ENCODE measurements at regions not wholly inside any gene's neighbourhood (a gene's known extent, or its start where the extent isn't known, plus 50 kb on each side); places are given as distances from the start of the nearest gene placed in this dataset.

DNA sequence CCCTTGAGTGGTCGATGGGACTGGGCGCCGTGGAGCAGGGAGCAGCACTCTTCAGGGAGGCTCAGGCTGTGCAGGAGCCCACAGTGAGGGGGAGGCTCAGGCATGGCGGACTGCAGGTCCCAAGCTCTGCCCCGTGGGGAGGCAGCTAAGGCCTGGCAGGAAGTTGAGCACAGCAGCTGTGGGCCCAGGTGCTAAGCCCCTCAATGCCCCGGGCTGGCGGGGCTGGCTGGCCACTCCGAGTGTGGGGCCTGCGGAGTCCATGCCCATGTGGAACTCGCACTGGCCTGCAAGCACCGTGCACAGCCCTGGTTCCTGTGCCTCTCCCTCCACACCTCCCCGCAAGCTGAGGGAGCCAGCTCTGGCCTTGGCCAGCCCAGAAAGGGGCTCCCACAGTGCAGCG is 948.4 kb upstream of the EYS start:
- intact Hi-C loops (cut with micrococcal nuclease), result no loop called here
- H3K4me1 Mint-ChIP-seq (ENCODE audit: low read depth), result no peaks in the 10 kb centered on the region
- H3K36me3 Mint-ChIP-seq (ENCODE audit: low read depth), result no peaks in the 10 kb centered on the region
- H3K4me3 Mint-ChIP-seq, result no peak overlapping the region
- peaks cover 44% of the 10 kb centered on the region for H3K9me3 Mint-ChIP-seq
- no peaks in the 10 kb centered on the region for H3K27me3 Mint-ChIP-seq
- no peak overlapping the region for H3K27ac Mint-ChIP-seq

DNA sequence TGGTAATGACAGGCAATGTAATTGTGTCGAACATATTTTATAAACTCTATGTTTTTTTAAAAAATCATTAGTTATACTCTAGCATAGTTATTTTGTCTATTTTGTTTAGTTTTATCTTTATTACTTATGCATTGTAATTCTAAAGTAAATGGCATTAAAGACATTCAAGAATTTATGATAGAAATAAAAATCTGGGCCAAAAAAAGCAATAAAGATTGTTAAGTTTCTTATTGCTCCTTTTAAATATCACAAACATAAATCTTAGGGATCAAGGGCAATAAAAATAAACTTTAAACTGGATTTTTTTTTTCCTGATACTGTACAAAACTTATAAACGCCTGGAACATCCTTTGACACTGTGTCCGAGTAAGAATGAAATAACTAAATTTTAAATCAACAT is 931.5 kb upstream of the EYS start:
- Mint-ChIP-seq H3K4me1 (ENCODE audit: low read depth) (no peaks in the 10 kb centered on the region), H3K27ac (no peak overlapping the region), H3K27me3 (no peaks in the 10 kb centered on the region), H3K4me3 (no peak overlapping the region), H3K9me3 (no peaks in the 10 kb centered on the region), H3K36me3 (ENCODE audit: low read depth) (no peaks in the 10 kb centered on the region)
- intact Hi-C loops (cut with micrococcal nuclease), result no loop called here

GRCh38 chr6:66638099-66638498 is 931.1 kb upstream of the EYS start:
- Mint-ChIP-seq H3K4me1 (ENCODE audit: low read depth) (no peaks in the 10 kb centered on the region), H3K27me3 (no peaks in the 10 kb centered on the region), H3K36me3 (ENCODE audit: low read depth) (no peaks in the 10 kb centered on the region), H3K4me3 (no peak overlapping the region), H3K27ac (no peak overlapping the region), H3K9me3 (no peaks in the 10 kb centered on the region)
- intact Hi-C loops (cut with micrococcal nuclease), result no loop called here

DNA sequence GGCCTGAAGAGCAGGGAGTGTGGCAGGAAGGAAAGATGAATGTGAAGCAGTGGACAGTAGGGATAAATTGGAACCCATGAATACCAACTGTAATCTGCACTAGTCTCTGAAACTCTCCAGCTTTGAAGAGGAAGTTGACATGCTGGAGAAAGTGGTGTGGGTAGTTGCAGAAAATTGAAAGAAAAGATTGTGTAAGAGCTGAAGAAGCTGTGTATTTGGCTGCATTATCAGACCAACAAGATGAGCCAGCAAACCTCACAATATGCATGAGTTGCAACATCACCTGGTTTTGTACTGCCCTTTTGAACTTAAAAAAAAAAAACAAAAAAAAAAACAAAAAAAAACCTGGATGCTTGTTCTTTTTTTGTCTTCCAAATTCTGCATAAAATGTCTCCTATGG is 921.9 kb upstream of the EYS start:
- intact Hi-C loops (cut with micrococcal nuclease), result no loop called here
- H3K9me3 Mint-ChIP-seq, result no peaks in the 10 kb centered on the region
- no peaks in the 10 kb centered on the region for H3K27me3 Mint-ChIP-seq
- H3K27ac Mint-ChIP-seq, result no peak overlapping the region
- no peak overlapping the region for H3K4me3 Mint-ChIP-seq
- H3K36me3 Mint-ChIP-seq (ENCODE audit: low read depth), result no peaks in the 10 kb centered on the region
- H3K4me1 Mint-ChIP-seq (ENCODE audit: low read depth), result no peaks in the 10 kb centered on the region

- no peaks in the 10 kb centered on the region for H3K36me3 Mint-ChIP-seq (ENCODE audit: low read depth)
- intact Hi-C loops (cut with micrococcal nuclease), result no loop called here
- H3K27ac Mint-ChIP-seq, result no peak overlapping the region
- H3K27me3 Mint-ChIP-seq, result no peaks in the 10 kb centered on the region
- H3K9me3 Mint-ChIP-seq, result no peaks in the 10 kb centered on the region
- H3K4me1 Mint-ChIP-seq (ENCODE audit: low read depth), result no peaks in the 10 kb centered on the region
- no peak overlapping the region for H3K4me3 Mint-ChIP-seq
Observed at GRCh38 chr6:66623050-66623449, 916.0 kb upstream of the EYS start.

GRCh38 chr6:66605971-66606370 is 898.9 kb upstream of the EYS start:
- Mint-ChIP-seq H3K9me3 (peaks cover 18% of the 10 kb centered on the region), H3K27ac (no peak overlapping the region), H3K36me3 (ENCODE audit: low read depth) (no peaks in the 10 kb centered on the region), H3K4me1 (ENCODE audit: low read depth) (no peaks in the 10 kb centered on the region), H3K4me3 (no peak overlapping the region), H3K27me3 (no peaks in the 10 kb centered on the region)
- intact Hi-C loops (cut with micrococcal nuclease), result no loop called here

GRCh38 chr6:66605011-66605410 is 898.0 kb upstream of the EYS start:
- Mint-ChIP-seq H3K4me3 (no peak overlapping the region), H3K4me1 (ENCODE audit: low read depth) (no peaks in the 10 kb centered on the region), H3K36me3 (ENCODE audit: low read depth) (no peaks in the 10 kb centered on the region), H3K9me3 (peaks cover 24% of the 10 kb centered on the region), H3K27ac (no peak overlapping the region), H3K27me3 (no peaks in the 10 kb centered on the region)
- intact Hi-C loops (cut with micrococcal nuclease), result no loop called here

DNA sequence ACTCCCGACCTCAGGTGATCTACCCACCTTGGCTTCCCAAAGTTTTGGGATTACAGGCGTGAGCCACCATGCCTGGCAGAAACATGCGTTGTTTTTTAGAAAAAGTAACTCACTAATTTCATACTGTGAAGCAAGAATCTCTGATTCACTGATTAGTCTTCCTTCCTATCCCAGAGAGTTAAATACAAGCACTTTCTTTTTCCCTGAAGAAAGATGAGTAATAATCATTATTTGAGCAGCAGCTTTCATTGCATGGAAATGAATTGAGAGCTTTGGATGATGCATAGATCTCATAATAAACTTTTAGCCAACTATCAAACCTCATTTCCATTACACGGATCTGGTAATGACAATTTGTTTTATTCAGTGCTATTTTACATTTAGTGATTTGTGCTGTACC is 892.5 kb upstream of the EYS start:
- no peaks in the 10 kb centered on the region for H3K4me1 Mint-ChIP-seq (ENCODE audit: low read depth)
- intact Hi-C loops (cut with micrococcal nuclease), result no loop called here
- H3K36me3 Mint-ChIP-seq (ENCODE audit: low read depth), result no peaks in the 10 kb centered on the region
- no peak overlapping the region for H3K4me3 Mint-ChIP-seq
- H3K9me3 Mint-ChIP-seq, result peaks cover 24% of the 10 kb centered on the region
- H3K27ac Mint-ChIP-seq, result no peak overlapping the region
- H3K27me3 Mint-ChIP-seq, result no peaks in the 10 kb centered on the region

DNA sequence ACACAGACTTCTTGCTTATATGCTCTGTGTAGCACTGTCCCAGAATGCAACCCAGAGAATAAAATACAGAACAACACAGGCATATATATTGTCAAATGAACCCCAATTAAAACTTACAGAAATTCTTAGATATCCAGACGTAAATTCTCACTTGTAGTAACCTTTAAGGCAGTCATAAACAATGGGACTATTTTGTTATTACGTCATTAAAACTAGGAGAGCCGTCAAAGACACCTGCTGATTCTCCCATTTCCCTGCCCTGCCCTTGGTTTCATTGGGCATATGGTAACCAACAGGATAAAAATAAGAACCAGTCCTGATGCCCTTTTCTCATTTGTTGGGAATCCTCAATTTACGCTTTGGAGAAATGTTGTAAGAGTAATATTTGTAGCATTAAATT is 871.3 kb upstream of the EYS start:
- intact Hi-C loops (cut with micrococcal nuclease), result no loop called here
- no peak overlapping the region for H3K4me3 Mint-ChIP-seq
- H3K27ac Mint-ChIP-seq, result no peak overlapping the region
- H3K9me3 Mint-ChIP-seq, result no peaks in the 10 kb centered on the region
- H3K36me3 Mint-ChIP-seq (ENCODE audit: low read depth), result no peaks in the 10 kb centered on the region
- no peaks in the 10 kb centered on the region for H3K4me1 Mint-ChIP-seq (ENCODE audit: low read depth)
- no peaks in the 10 kb centered on the region for H3K27me3 Mint-ChIP-seq

- Mint-ChIP-seq H3K27ac (no peak overlapping the region), H3K9me3 (peaks cover 21% of the 10 kb centered on the region), H3K36me3 (ENCODE audit: low read depth) (no peaks in the 10 kb centered on the region), H3K4me1 (ENCODE audit: low read depth) (no peaks in the 10 kb centered on the region), H3K4me3 (no peak overlapping the region), H3K27me3 (no peaks in the 10 kb centered on the region)
- intact Hi-C loops (cut with micrococcal nuclease), result no loop called here
Observed at GRCh38 chr6:66568271-66568670, 861.2 kb upstream of the EYS start.

DNA sequence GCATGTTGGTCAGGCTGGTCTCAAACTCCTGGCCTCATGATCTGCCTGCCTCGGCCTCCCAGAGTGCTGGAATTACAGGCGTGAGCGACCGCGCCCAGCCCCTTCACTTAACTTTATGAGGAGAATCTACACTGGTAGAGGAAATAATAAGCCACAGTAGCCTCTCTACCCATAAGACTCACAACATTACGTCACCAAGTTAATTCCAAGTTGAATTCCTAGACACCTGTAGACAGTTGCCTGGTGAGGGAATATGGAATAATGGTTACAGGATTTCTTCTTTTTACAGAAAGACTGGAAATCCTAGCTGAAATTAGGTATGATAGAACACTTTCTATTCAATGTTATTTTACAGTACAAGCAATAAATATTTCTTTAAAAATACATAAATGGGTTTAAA is 854.5 kb upstream of the EYS start:
- Mint-ChIP-seq H3K27ac (no peak overlapping the region), H3K36me3 (ENCODE audit: low read depth) (no peaks in the 10 kb centered on the region), H3K27me3 (no peaks in the 10 kb centered on the region), H3K4me3 (no peak overlapping the region), H3K9me3 (no peaks in the 10 kb centered on the region), H3K4me1 (ENCODE audit: low read depth) (no peaks in the 10 kb centered on the region)
- intact Hi-C loops (cut with micrococcal nuclease), result no loop called here

DNA sequence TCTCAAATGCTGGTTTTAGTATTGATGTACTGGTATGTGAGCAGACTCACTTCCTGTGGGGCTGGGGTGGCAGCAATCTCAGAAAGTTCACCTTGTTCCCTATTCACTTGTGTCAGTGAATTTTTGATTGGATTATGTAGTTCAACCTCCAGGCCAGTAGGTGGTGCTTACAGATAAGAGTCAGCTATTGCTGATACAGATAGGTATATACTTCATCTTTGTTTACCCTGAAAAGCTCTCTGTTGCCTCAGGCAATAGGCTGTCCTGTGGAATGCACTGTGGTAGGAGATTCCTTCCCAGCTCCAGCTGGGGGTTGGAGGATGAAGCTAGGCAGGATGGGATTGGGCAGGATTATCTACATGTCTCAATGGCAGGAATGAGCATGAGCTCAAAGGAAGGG is 851.2 kb upstream of the EYS start:
- intact Hi-C loops (cut with micrococcal nuclease), result no loop called here
- Mint-ChIP-seq H3K4me3 (no peak overlapping the region), H3K27ac (no peak overlapping the region), H3K9me3 (peaks cover 29% of the 10 kb centered on the region), H3K27me3 (no peaks in the 10 kb centered on the region), H3K36me3 (ENCODE audit: low read depth) (no peaks in the 10 kb centered on the region), H3K4me1 (ENCODE audit: low read depth) (no peaks in the 10 kb centered on the region)

GRCh38 chr6:66556936-66557335 is 849.9 kb upstream of the EYS start:
- Mint-ChIP-seq H3K9me3 (peaks cover 29% of the 10 kb centered on the region), H3K27me3 (no peaks in the 10 kb centered on the region), H3K4me3 (no peak overlapping the region), H3K36me3 (ENCODE audit: low read depth) (no peaks in the 10 kb centered on the region), H3K27ac (no peak overlapping the region), H3K4me1 (ENCODE audit: low read depth) (no peaks in the 10 kb centered on the region)
- intact Hi-C loops (cut with micrococcal nuclease), result no loop called here

- Mint-ChIP-seq H3K9me3 (peaks cover 29% of the 10 kb centered on the region), H3K4me1 (ENCODE audit: low read depth) (no peaks in the 10 kb centered on the region), H3K4me3 (no peak overlapping the region), H3K27ac (no peak overlapping the region), H3K27me3 (no peaks in the 10 kb centered on the region), H3K36me3 (ENCODE audit: low read depth) (no peaks in the 10 kb centered on the region)
- intact Hi-C loops (cut with micrococcal nuclease), result no loop called here
Observed at GRCh38 chr6:66555082-66555481, 848.1 kb upstream of the EYS start.

DNA sequence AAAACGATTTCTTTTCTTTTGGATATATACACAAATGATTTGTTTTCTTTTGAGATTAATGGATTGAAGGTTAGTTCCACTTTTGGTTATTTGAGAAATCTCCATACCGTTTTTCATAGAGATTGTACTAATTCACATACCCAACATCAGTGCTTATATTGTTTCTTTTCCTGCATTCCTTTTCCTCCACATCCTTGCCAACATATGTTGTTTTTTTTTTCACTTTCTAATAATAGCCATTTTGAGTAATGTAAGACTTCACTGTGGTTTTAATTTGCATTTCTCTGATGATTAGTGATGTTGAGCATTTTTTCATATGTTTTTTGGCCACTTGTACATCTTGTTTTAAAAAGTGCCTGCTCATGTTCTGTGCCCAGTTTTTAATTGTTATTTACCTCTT is 846.4 kb upstream of the EYS start:
- Mint-ChIP-seq H3K4me3 (no peak overlapping the region), H3K27ac (no peak overlapping the region), H3K4me1 (ENCODE audit: low read depth) (no peaks in the 10 kb centered on the region), H3K27me3 (no peaks in the 10 kb centered on the region), H3K9me3 (peaks cover 29% of the 10 kb centered on the region), H3K36me3 (ENCODE audit: low read depth) (no peaks in the 10 kb centered on the region)
- intact Hi-C loops (cut with micrococcal nuclease), result no loop called here
